D721Med (cell line): ENCODE measurements at regions not wholly inside any gene's neighbourhood (a gene's known extent, or its start where the extent isn't known, plus 50 kb on each side); places are given as distances from the start of the nearest gene placed in this dataset.
"Not testable (repeated sequence)": the region's sequence is repeated elsewhere in the genome, so short reads cannot be mapped to it uniquely, and the experiment has no call there.

Source experiments
- DNase-seq: peaks from one replicate; pipeline ENCODE4 v3.0.0; 2011; ENCODE audit warnings: low spot score; ENCODE audit not compliant: insufficient read length
- FAIRE-seq: peaks from 2 replicates; lab custom pipeline; 2011; peaks lifted over from hg19 to GRCh38; lab: Jason Lieb, UNC
- CTCF ChIP-seq: IDR thresholded peaks from 2 replicates; pipeline ENCODE4 v1.5.1; 2012; ENCODE audit warnings: mild to moderate bottlenecking, control low read depth; ENCODE audit not compliant: insufficient read depth; ENCODE audit errors: missing control alignments

GRCh38 chr5:116730706-116731105 is 156.1 kb upstream of the SEMA6A start:
- DNase-seq (no peak), FAIRE-seq (no peak)
- TF ChIP-seq CTCF: no peak

GRCh38 chr5:116730185-116730584 is 155.6 kb upstream of the SEMA6A start:
- no peak for TF ChIP-seq CTCF
- FAIRE-seq (no peak), DNase-seq (no peak)

- no peak for TF ChIP-seq CTCF
- DNase-seq (no peak), FAIRE-seq (no peak)
Measured at GRCh38 chr5:116727248-116727647, 152.6 kb upstream of the SEMA6A start.

GRCh38 chr5:116726180-116726579 is 151.6 kb upstream of the SEMA6A start:
- not testable (repeated sequence) for FAIRE-seq, DNase-seq

- TF ChIP-seq CTCF: no peak
- no peak for DNase-seq
- FAIRE-seq: no peak
Measured at GRCh38 chr5:116724971-116725370, 150.3 kb upstream of the SEMA6A start.

- DNase-seq: no peak
- TF ChIP-seq CTCF: no peak
- no peak for FAIRE-seq
Measured at GRCh38 chr5:116722651-116723050, 148.0 kb upstream of the SEMA6A start.

GRCh38 chr5:116719106-116719505 is 144.5 kb upstream of the SEMA6A start:
- DNase-seq (no peak), FAIRE-seq (no peak)
- TF ChIP-seq CTCF: no peak

- no peak for TF ChIP-seq CTCF
- DNase-seq: no peak
- FAIRE-seq: no peak
Measured at GRCh38 chr5:116718317-116718716, 143.7 kb upstream of the SEMA6A start.
